LHCN-M2 (cell line): ENCODE measurements at regions not wholly inside any gene's neighbourhood (a gene's known extent, or its start where the extent isn't known, plus 50 kb on each side); places are given as distances from the start of the nearest gene placed in this dataset.
"Not testable (repeated sequence)": the region's sequence is repeated elsewhere in the genome, so short reads cannot be mapped to it uniquely, and the experiment has no call there.

Source experiments
- DNase-seq: peaks from one replicate; pipeline ENCODE4 v3.0.0-alpha.2; 2012; ENCODE audit warnings: low read depth

DNA sequence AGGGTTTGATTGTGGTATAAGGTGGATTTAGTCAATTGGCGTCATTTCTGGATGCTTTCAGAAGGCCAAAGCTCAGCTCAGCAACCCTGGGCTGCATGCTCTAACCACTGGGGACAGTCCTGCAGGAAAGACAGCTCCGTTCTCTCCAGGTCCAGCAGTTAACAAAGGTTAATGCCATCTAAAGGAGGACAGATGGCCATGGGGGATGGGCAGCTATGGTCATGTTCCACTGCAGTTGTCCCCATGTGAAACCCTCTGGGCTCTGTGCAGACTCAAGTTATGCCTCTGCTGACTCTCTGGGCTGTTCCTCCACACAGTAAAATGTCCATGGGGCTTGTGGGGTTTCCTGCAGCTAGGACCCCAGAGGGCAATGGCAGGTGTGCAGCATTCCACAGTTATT lies 562.1 kb upstream of the ADGRL3 start:
- DNase-seq = no peak

DNA sequence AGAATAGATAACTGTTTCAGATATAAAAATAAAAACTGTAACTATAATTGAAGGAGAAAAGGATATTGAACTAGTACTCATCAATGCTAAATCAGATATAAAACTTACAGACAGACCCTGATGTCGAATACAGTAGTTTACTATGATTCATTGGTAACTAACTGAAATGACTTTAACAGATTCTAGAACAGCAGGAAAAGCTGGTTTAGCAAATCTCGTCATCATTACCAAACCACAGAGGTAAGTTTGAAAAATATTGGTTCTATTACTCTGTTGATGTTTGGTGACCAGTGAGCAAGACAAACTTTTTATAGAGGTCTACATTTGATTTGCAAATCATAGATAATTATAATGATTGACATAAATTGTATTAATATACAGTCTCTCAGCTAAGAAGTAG lies 551.4 kb upstream of the ADGRL3 start:
- no peak for DNase-seq

GRCh38 chr4:60652933-60653332 lies 547.2 kb upstream of the ADGRL3 start:
- no peak for DNase-seq

DNA sequence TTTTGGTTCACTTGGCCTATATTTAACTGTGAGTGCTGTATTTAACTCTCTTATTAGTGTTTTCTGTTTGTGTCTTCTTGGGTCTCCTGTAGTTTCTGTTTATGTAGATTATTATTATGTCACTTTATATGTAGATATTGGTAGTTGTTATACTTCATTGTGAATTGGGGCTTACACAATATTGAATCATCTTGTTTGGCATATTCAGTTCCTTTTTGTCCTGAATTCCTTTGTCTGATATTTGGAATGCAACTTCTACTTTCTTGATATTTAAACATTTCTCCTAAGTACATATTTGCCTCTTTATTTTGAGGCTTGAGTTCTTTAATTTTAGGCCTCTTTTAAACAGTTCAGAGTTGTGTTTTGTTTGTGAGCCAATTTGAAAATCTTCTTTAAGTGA lies 544.8 kb upstream of the ADGRL3 start:
- no peak for DNase-seq

DNA sequence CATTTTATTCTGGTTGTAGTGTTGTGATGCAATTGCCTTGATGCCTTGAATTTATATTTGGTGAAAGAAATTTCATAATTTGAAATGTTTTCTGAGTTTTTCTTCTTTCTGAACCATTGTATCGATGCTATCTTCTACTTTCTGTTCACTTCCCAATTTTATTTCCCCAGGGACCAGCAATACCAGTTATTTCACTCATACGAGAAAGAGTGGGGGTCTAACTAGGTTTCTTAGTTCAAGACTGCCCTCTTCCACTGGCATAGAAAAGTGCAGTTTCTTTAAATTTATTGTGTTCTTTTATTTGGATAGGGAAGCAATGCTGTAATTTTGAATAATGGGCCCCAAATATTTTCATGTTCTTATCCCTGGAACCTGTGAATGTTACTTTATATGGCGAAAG lies 544.0 kb upstream of the ADGRL3 start:
- no peak for DNase-seq

GRCh38 chr4:60657041-60657440 lies 543.1 kb upstream of the ADGRL3 start:
- no peak for DNase-seq

DNA sequence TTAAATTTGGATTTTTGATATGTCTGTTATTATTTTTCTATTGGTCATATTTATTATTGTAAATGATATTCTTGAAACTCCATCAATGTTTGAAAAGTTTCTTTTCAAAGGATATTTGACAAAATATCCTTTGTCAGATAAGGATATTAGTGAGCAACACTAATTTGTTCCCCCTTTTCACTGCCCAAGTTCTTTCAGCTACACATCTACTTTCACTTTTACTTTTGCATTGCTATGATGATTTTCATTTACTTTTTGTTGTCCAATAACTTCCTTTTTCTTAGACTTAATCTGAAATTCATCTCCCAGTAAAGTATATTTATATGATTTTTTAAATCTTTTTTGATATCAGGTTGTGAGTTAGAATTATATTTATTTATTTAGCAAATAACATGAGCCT lies 542.3 kb upstream of the ADGRL3 start:
- no peak for DNase-seq

DNA sequence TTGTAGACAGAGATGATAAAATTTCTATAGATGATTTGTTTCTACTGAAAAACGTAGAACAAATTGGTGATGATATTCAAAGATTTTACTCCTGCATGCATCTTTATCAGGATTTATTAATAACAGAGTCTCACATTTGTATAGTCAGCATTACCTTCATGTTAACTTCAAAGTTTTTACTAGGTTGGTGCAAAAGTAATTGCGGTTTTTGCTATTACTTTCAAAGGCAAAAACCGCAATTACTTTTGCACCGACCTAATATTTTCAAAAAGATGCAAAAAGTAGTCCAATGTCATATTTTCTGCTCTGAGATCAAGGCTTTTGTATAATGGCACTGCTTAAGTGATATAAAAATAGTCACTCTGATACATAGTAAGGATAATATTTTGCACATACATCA lies 536.4 kb upstream of the ADGRL3 start:
- DNase-seq = no peak

DNA sequence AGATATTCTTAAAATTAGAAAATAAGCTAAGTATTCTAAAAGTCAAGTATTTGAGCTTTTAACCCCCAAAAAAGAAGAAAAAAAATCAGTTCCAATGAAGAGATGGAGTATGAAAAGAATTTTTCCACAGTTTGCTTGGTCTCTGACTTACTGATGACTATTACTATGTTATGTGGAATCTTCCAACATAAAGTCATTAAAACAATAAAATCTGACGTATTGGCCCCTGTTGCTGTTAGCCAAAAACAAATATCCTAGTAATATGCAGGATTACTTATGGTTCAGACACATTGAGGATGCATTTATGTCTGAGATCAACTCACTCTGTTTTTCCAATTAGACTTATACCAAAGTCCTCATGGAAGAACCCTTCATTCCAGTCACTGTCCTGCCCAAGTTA lies 517.2 kb upstream of the ADGRL3 start:
- no peak for DNase-seq

DNA sequence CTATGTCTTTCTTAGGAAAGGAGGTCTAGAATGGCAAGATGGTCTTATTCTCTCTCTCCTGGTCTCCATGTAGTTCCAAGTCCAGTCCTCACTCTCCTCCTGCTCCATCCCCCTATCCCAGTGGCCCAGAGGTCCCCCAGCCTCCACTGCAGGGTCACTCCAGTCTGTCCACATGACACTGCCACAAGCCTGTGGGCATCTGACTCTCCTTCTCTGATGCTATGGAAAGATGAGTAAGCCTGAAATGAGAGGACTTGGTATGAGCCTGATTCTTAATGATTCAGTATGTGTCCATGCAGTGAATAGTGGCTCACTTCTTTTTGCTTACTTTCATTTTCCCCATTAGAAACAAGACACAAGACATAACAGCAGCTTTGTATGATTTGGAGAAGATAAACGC lies 516.8 kb upstream of the ADGRL3 start:
- DNase-seq = no peak

- DNase-seq = no peak
Measured at GRCh38 chr4:60683973-60684372, 516.2 kb upstream of the ADGRL3 start.

DNA sequence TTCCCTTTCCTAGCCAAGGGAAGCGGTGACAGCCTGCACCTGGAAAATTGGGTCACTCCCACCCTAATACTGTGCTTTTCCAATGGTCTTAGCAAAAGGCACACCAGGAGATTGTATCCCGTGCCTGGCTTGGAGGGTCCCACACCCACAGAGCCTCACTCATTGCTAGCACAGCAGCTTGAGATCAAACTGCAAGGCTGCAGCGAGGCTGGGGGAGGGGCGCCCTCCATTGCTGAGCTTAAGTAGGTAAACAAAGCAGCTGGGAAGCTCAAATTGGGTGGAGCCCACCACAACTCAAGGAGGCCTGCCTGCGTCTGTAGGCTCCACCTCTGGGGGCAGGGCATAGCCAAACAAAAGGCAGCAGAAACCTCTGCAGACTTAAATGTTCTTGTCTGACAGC lies 504.1 kb upstream of the ADGRL3 start:
- DNase-seq = not testable (repeated sequence)

GRCh38 chr4:60709061-60709460 lies 491.1 kb upstream of the ADGRL3 start:
- DNase-seq = no peak

DNA sequence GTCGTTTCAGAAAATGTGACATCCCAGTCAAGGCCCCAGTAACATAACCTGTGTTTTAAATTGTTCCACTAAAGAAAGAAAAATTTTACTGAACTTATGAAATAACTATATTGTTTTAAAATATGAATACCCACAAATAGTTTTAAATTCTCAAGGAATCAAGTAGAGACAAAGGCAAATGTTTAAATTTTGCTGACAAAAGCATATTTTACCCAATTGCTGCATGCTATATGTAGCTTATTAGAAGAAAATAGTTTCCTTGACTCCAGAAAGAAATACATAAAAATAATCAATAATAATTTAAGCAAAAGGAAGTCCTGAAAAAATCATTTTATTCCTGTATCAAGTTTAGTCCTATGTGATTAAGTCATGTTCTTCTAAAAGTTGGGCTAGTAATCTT lies 481.3 kb upstream of the ADGRL3 start:
- DNase-seq = no peak

GRCh38 chr4:60721685-60722084 lies 478.4 kb upstream of the ADGRL3 start:
- DNase-seq = no peak

DNA sequence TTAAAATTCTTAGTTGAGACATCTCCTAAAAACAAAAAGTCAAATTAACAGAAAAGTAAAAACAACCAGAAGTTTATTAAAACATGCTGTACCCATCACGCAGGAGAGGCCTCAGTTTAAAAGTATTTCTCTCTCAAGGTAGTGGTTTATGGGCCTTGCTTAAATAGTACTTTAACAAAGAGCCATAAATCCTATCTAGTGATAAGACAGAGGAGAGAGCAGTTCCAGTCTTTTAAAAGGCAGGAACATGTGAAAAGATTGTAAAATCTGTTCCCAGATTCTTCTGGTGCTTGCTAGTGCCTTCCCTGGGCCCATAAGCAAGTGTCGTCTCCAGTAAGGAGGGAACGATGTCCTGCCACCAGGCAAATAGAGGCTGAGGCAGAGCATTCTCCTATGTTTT lies 476.3 kb upstream of the ADGRL3 start:
- no peak for DNase-seq

DNA sequence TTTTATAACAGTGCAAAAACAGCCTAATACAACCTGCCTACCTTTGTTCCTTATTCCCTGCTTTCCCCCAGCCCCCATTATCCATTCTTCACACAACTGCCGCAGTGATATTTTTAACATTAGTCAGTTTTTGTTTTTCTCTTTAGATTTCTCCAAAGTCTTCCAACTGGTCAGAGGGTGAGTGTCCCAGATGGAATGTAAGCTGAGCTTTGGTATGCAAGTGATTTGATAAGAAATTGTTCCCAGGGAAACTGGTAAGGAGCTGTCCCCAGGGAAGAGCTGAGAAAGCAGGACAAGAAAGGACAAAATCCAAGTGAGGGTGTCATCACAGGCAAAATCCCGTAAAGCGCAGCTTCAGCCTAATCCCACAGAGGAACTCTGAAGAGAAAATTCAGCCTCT lies 475.5 kb upstream of the ADGRL3 start:
- no peak for DNase-seq

GRCh38 chr4:60726779-60727178 lies 473.3 kb upstream of the ADGRL3 start:
- no peak for DNase-seq

- DNase-seq = no peak
Measured at GRCh38 chr4:60729194-60729593, 470.9 kb upstream of the ADGRL3 start.

- DNase-seq = not testable (repeated sequence)
Measured at GRCh38 chr4:60729764-60730163, 470.4 kb upstream of the ADGRL3 start.

DNA sequence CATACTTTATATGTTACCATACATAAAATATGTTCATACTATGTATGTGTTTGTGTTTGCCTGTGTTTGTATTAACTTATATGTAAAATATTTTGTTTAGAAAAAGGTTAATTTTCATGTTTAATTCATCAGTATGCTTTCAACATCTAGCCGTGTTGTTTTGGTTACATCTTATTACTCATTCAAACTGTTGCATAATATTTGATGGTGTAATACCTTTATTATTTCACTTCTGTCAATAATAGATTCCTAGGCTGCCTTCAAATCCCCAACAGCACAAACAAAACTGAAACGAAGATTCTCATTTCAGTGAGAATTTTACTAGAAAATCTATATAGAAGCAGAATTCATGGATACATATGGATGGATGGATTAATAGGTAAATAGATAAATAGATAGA lies 462.3 kb upstream of the ADGRL3 start:
- no peak for DNase-seq

DNA sequence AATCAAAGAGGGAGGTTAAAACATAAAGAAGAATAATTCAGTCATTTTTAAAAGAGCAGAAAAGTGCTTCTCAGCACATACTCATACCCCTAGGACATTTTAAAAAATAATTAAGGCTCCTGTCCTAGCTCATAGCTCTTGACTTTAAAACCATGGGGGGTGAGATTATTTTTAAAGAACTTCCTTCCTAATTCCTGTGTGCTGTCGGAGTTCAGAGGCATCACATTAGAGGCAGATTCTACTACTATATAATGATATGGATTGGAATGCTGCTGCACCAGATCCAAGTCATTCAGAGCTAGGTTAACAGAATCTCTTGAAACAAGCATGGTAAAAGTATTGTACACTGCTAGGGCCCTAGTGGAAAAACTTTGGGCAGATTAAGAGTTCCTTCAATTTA lies 456.5 kb upstream of the ADGRL3 start:
- DNase-seq = no peak

DNA sequence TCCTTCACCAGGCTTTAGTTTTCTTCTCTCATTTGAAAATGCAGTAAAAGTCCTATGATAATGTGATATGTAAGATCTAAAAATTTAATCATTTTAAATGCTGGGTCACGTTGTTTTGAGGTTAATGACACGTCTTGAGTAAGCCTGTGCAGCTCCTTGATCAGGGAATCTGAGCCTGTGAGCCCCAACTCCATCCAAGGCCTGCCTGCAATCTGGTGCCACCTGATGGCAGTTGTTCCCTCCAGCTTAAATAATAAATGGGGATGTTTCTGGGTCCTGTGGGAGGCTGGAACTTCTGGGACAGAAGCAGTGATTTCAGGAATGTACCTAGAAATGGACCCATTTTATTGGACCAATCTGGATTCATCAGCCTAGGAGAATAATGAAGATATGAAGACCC lies 455.4 kb upstream of the ADGRL3 start:
- no peak for DNase-seq

DNA sequence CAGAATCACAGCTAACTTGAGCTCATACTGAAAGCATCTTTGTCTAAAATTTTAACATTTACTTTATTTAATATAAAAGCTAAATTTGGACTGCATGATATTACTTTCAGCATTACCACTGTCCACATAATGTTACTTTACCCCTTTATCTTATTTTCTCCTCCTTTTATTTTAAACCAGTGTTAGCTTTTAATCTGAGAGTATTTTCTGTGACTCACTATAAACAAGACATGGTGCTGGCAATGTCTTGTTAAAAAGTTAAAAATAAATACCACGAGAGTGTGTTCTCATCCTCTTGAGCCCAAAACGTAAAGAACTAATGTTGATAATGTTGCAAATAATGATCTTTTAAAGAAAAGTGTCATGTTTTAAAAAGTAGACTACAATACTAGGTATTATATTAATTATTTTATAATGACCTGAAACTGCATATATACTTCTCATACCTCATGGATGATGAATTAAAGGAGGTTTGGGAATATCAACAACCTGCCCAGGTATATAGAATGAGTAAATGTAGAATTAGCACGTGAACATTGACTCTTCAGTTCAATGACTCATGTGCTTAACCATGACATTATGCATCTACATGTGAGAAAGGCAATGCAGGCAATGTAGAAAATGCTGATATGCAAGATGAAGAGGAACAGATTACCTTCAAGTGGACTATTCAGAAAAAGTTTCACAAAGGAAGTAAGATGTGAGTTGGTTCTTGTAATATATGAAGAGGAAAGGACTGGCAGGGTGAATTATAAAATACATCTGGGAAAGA lies 454.1 kb upstream of the ADGRL3 start:
- no peak for DNase-seq
